Mammary epithelial cell (primary cell): ENCODE measurements at regions not wholly inside any gene's neighbourhood (a gene's known extent, or its start where the extent isn't known, plus 50 kb on each side); places are given as distances from the start of the nearest gene placed in this dataset.

Experiments used
- EZH2 ChIP-seq: IDR thresholded peaks from 2 replicates; pipeline ENCODE4 v1.6.1; 2012; ENCODE audit warnings: low read length, inconsistent platforms, borderline replicate concordance
- TF ChIP-seq, protein P1 (sequence below), 2 donors: IDR thresholded peaks in 1 of 2; conservative IDR thresholded peaks in 1 of 2; 2 replicates each; pipeline ENCODE4 v1.5.1; 2011 to 2012; ENCODE audit warnings: inconsistent platforms in 2 of 2, low read length in 2 of 2, mild to moderate bottlenecking in 2 of 2, control low read depth in 1 of 2, low read depth in 1 of 2; ENCODE audit not compliant: insufficient read depth in 1 of 2; ENCODE audit errors: extremely low read depth in 1 of 2

DNA sequence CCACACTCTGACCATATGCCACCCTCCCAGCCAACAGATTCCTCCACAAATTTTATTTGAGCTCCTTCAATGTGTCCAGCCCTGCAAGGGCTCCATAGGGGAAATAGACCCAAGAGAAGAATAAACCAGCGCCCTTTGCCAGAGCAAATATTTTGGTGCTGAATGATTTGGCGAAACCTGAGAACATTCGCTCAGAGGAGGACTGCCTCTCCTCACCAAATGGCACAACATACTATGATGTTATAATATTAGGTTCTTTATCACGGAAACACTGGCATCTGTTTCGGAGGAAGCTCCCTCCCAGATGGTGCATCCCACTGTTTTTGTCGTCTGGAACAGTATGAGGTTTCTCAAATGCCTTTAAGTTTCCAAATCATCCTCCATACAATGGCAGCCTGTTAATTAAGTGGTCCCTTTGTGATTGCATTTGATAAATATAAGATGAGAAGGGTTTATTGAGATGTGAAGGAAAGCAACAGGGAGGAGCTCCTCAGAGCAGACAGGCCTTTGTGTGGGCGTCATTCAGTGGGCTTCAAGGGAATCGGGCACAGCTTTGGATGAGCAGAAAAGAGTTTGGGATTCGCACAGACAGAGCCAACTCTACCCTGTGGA, 139.1 kb upstream of the ADRA1B start:
- TF ChIP-seq, protein P1, sequence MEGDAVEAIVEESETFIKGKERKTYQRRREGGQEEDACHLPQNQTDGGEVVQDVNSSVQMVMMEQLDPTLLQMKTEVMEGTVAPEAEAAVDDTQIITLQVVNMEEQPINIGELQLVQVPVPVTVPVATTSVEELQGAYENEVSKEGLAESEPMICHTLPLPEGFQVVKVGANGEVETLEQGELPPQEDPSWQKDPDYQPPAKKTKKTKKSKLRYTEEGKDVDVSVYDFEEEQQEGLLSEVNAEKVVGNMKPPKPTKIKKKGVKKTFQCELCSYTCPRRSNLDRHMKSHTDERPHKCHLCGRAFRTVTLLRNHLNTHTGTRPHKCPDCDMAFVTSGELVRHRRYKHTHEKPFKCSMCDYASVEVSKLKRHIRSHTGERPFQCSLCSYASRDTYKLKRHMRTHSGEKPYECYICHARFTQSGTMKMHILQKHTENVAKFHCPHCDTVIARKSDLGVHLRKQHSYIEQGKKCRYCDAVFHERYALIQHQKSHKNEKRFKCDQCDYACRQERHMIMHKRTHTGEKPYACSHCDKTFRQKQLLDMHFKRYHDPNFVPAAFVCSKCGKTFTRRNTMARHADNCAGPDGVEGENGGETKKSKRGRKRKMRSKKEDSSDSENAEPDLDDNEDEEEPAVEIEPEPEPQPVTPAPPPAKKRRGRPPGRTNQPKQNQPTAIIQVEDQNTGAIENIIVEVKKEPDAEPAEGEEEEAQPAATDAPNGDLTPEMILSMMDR (conservative IDR thresholded peaks at IDR 0.05 in 1 of 2, IDR thresholded peaks at IDR 0.05 in 1 of 2; ENCODE audit: extremely low read depth in 1 of 2, insufficient read depth in 1 of 2, low read depth in 1 of 2, low read length in 2 of 2) = no peak
- TF ChIP-seq EZH2 = no peak
